GM23248 (cell line): ENCODE measurements at regions not wholly inside any gene's neighbourhood (a gene's known extent, or its start where the extent isn't known, plus 50 kb on each side); places are given as distances from the start of the nearest gene placed in this dataset.

Experiments used
- EZH2 ChIP-seq: fragments of 200-600 bp; sonication (generic); IDR thresholded peaks from 2 replicates; pipeline ENCODE4 v1.6.1; 2018; ENCODE audit warnings: antibody characterized with exemption, mild to moderate bottlenecking; ENCODE audit not compliant: insufficient read depth, poor library complexity, severe bottlenecking
- EZH2phosphoT487 ChIP-seq: fragments of 200-600 bp; sonication (generic); IDR thresholded peaks from 2 replicates; pipeline ENCODE4 v1.6.1; 2018; ENCODE audit warnings: antibody characterized with exemption, moderate library complexity, mild to moderate bottlenecking, low read depth; ENCODE audit not compliant: insufficient read depth

GRCh38 chr7:97454636-97455035 is 277.2 kb upstream of the TAC1 start:
- TF ChIP-seq EZH2phosphoT487 (no peak), EZH2 (no peak)
